NCI-H2171 treated with DMSO at 0.1 percent for 48 hours (cell line): ENCODE measurements at regions not wholly inside any gene's neighbourhood (a gene's known extent, or its start where the extent isn't known, plus 50 kb on each side); places are given as distances from the start of the nearest gene placed in this dataset.
"Not testable (repeated sequence)": the region's sequence is repeated elsewhere in the genome, so short reads cannot be mapped to it uniquely, and the experiment has no call there.

ENCODE experiments used
- DNase-seq: peaks from one replicate; lab custom pipeline; 2025; lab: John Stamatoyannopoulos, UW

DNA sequence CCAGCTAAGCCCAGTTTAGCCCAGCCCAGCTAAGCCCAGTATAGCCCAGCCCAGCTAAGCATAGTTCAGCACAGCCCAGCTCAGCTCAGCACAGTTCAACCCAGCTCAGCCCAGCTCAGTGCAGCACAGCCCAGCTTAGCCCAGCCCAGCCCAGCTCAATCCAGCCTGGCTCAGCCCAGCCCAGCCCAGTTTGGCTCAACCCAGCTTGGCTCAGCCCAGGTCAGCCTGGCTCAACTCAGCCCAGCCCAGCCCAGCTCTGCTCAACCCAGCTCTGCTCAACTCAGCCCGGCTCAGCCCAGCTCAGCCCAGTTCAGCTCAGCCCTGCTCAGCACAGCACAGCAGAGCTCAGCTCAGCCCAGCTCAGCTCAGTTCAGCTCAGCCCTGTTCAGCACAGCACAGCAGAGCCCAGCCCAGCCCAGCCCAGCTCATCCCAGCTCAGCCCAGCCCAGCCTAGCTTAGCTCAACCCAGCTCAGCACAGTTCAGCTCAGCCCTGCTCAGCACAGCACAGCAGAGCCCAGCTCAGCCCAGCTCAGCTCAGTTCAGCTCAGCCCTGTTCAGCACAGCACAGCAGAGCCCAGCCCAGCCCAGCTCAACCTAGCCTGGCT is 330.9 kb downstream of the TMEM121 start:
- DNase-seq, result no peak

DNA sequence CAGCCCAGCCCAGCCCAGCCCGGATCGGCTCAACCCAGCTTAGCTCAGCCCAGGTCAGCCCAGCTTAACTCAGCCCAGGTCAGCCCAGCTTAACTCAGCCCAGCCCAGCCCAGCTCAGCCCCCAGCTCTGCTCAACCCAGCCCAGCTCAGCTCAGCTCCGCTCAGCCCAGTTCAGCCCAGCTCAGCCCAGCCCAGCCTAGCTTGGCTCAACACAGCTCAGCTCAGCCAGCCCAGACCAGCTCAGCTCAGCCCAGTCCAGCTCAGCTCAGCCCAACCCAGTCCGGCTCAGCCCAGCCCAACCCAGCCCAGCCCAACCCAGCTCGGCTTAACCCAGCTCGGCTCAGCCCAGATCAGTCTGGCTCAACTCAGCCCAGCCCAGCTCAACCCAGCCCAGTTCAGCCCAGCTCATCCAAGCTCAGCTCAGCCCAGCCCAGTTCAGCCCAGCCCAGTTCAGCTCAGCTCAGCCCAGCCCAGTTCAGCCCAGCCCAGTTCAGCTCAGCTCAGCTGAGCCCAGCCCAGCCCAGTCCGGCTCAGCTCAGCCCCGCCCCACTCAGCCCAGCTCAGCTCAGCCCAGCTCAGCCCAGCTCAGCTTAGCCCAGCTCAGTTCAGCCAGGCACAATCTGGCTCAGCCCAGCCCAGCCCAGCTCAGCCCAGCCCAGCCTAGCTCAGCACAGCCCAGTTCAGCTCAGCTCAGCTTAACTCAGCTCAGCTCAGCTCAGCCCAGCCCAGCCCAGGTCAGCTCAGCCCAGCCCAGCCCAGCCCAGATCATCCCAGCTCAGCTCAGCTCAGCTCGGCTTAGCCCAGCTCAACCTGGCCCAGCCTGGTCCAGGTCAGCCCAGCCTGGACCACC is 331.7 kb downstream of the TMEM121 start:
- DNase-seq, result no peak

DNA sequence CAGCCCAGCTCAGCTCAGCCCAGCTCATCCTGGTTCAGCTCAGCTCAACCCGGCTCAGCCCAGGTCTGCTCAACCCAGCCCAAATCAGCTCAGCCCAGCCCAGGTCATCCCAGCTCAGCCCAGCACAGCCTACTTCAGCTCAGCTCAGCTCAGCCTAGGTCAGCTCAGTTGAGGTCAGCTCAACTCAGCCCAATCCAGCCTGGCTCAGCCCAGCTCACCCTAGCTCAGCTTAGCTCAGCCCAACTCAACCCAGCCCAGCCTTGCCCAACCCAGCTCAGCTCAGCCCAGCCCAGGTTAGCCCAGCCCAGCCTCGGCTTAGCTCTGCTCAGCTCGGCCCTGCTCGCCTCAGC is 332.3 kb downstream of the TMEM121 start:
- DNase-seq, result no peak

DNA sequence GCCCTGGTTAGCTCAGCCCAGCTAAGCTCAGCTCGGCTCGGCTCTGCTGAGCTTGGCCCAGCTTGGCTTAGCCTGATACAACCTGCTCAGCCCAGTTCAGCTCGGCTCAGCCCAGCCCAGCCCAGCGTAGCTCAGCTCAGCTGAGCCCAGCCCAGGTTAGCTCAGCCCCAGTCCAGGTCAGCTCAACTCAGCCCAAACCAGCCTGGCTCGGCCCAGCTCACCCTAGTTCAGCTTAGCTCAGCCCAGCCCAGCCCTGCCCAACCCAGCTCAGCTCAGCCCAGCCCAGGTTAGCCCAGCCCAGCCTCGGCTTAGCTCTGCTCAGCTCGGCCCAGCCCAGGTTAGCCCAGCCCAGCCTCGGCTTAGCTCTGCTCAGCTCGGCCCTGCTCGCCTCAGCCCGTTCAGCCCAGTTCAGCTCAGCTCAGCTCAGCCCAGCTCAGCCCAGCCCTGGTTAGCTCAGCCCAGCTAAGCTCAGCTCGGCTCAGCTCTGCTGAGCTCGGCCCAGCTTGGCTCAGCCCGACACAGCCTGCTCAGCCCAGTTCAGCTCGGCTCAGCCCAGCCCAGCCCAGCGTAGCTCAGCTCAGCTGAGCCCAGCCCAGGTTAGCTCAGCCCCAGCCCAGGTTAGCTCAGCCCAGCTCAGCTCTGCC is 332.8 kb downstream of the TMEM121 start:
- not testable (repeated sequence) for DNase-seq

DNA sequence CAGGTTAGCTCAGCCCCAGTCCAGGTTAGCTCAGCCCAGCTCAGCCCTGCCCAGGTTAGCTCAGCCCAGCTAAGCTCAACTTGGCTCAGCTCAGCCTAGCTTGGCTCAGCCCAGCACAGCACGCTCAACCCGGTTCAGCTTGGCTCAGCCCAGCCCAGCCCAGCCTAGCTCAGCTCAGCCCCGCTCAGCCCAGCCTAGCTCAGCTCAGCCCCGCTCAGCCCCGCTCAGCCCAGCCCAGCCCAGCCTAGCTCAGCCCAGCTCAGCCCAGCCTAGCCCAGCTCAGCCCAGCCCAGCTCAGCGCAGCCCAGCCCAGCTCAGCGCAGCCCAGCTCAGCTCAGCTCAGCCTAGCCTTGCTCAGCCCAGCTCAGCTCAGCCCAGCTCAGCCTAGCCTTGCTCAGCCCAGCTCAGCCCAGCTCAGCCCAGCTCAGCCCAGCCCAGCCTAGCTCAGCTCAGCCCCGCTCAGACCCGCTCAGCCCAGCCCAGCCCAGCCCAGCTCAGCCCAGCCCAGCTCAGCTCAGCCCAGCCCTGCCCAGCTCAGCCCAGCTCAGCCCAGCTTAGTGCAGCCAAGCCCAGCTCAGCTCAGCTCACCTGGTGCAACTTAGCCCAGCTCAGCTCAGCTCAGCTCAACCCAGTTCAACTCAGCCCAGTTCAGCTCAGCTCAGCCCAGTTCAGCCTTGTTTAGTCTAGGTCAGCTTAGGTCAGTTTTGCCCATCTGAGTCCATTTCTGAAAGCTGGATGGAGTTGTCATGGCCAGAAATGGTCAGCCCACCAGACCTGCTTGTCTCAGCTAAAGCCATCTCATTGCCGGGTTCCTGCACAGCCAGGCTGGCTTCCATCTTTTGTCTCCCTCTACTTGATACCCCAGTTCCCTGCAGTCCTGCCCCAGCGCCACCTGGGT is 333.6 kb downstream of the TMEM121 start:
- no peak for DNase-seq

DNA sequence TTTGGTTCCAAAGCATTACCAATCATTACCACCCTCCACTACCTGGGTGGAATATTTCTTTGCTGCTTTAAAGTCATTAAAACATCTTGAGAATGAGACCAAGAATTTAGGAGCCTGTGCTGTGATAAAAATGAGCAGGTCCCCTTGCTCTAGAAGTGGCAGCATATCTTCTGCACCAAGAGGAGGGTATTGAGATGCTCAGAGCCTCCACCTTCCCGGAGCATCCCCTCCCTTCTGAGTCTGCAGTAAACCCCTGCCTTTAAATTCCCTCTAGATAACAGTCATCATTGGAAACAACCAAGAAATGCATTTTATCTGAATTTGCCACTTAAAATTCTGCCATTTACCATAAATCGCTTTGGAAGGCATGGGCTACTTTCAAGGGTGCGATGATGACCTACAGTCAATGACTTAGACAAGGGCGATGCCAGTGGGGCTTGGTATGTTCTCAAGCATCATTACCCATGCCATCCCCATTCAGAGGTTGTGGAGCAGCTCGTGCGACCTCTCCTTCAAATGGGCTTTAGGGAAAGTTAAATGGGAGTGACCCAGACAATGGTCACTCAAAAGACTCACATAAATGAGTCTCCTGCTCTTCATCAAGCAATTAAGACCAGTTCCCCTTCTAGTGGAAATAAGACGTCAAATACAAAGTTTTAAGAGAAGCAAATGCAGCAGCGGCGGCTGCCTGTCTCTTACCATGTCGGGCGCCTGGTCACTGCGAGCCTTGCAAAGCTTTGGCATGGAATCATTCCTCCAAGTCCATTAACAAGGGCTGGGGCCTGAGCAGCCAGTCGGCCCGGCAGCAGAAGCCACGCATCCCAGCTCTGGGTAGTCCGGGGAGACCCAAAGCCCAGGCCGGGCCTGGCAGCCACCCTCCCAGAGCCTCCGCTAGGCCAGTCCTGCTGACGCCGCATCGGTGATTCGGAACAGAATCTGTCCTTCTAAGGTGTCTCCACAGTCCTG is 334.5 kb downstream of the TMEM121 start:
- no peak for DNase-seq

DNA sequence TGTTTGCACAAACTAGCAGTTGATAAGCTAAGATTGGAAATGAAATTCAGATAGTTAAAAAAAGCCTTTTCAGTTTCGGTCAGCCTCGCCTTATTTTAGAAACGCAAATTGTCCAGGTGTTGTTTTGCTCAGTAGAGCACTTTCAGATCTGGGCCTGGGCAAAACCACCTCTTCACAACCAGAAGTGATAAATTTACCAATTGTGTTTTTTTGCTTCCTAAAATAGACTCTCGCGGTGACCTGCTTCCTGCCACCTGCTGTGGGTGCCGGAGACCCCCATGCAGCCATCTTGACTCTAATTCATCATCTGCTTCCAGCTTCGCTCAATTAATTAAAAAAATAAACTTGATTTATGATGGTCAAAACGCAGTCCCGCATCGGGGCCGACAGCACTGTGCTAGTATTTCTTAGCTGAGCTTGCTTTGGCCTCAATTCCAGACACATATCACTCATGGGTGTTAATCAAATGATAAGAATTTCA is 335.6 kb downstream of the TMEM121 start:
- DNase-seq, result peak; percentile 15

DNA sequence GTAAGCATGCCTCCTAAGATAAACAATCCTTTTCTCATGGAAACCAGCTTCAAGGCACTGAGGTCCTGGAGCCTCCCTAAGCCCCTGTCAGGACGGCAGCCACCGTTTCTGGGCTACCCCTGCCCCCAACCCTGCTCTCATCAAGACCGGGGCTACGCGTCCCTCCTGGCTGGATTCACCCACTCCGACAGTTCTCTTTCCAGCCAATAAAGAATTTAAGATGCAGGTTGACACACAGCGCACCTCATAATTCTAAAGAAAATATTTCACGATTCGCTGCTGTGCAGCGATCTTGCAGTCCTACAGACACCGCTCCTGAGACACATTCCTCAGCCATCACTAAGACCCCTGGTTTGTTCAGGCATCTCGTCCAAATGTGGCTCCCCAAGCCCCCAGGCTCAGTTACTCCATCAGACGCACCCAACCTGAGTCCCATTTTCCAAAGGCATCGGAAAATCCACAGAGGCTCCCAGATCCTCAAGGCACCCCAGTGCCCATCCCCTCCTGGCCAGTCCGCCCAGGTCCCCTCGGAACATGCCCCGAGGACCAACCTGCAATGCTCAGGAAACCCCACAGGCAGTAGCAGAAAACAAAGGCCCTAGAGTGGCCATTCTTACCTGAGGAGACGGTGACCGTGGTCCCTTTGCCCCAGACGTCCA is 336.3 kb downstream of the TMEM121 start:
- no peak for DNase-seq

DNA sequence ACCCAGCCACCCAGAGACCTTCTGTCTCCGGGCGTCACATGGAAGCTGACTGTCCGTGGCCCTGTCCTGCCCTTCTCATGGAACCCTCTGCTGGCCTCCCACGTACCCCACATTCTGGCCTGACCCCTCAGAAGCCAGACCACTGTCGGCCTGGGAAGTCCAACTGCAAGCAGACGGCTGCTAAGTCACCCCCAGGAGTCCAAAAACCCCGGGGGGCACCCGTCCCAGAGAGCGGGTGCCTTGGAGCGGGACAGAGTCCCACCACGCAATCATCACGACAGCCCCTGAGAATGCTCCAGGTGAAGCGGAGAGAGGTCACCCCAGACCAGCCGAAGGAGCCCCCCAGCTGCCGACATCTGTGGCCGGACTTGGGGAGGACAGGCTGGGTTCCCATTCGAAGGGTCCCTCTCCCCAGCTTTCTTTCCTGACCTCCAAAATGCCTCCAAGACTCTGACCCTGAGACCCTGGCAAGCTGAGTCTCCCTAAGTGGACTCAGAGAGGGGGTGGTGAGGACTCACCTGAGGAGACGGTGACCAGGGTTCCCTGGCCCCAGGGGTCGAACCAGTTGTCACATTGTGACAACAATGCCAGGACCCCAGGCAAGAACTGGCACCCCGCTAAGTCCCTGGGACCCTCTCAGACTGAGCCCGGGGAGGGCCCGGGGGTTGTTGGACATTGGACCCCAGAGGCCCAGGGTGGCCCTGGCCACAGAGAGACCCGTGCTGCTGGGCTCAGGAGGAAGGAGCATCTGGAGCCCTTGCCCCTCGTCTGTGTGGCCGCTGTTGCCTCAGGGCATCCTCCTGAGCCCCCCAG is 337.1 kb downstream of the TMEM121 start:
- no peak for DNase-seq

DNA sequence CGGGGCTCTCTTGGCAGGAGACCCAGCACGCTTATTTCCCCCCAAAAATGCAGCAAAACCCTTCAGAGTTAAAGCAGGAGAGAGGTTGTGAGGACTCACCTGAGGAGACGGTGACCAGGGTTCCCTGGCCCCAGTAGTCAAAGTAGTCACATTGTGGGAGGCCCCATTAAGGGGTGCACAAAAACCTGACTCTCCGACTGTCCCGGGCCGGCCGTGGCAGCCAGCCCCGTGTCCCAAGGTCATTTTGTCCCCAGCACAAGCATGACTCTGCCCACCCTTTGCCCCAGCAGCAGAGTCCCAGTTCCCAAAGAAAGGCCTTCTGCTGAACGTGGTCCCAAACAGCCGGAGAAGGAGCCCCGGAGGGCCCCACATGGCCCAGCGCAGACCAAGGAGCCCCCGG is 337.7 kb downstream of the TMEM121 start:
- DNase-seq, result no peak

DNA sequence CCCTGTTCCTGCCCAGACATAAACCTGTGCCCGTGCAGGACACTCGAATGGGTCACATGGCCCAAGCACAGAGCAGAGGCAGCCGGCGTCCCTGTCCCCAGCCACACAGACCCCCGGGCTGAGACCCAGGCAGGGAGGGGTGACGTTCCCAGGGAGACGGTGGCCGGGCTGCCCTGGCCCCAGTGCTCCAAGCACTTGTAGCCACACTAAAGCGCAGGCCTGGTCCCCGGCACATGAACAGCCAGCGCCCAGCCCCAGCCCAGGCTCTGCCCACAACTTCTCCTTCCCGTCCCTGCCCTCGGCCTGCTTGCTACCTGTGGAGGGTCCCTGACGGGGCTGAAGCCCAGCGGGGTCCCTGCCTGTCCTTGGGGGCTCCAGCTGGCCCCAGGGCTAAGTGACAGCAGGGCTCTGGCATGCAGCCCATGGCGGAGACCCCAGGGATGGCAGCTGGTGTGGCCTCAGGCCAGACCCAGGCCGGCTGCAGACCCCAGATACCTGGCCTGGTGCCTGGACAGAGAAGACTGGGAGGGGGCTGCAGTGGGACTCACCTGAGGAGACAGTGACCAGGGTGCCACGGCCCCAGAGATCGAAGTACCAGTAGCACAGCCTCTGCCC is 338.4 kb downstream of the TMEM121 start:
- DNase-seq, result no peak

DNA sequence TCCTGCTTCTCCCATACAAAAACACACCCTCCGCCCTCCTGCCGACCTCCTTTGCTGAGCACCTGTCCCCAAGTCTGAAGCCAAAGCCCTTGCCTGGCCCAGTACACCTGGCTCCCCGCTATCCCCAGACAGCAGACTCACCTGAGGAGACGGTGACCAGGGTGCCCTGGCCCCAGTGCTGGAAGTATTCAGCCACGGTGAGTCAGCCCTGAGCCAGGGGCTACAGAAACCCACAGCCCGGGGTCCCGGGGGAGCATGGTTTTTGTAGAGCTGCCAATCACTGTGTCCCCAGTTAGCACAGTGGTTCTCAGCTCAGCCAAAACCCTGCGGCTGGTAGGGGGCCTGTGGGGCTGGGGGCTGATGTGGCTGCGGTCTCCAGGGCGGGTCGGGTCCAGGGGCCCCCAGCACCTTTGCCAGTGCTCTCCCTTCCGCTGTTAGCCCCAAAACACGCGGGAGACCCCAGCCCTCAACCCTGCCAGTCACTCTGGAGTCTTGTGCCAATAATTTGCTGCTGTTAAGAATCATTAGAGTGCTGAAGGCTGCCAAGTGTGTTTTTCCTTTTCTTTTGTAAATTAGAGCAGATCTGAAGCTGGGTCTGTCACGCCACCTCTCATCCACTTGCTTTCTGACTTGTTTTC is 339.0 kb downstream of the TMEM121 start:
- peak; percentile 58 for DNase-seq

DNA sequence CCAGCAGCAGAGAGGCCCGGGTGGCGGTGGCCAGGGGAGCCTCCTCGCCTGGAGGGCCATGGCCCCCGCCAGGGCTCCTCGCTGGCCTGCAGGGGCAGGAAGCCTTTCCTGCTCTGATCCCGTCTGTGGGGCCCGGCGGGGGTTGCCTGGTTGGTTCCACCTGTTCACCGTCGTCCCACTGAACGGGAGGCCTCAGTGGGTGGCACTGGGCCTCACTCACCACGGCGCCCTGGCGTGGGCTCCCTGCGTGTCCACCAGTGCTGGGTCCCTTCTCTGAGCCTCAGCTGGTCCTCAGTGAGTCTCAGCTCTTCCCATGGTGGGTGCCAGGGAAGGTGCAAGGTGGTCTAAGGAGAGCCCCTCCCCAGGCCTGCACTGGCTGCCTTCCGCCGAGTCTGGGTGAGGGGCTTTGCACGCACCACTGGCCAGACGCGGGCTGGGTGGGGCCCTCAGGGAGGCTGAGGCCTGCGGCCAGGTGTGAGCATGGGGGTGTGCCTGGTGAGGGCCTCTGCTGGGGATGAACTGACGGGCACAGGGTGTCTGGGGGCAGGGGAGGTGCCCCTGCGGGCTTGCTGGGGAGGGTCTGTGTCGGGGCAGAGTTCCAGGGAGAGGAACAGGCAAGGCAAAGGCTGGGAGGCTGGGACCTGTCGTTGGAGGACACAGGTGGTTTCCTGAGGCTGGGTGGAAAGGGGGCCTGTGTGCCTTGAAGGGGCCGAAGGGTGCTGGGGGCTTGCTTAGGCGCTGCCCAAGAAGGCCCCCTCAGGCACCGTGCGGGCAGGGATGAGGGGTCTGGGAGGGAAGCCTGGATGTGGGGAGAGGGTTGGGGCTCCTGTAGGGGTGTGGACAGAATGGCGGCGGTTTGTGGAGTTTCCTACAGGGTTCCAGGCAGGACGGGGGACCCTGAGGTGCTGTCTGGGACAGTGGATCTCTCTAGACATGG is 339.8 kb downstream of the TMEM121 start:
- no peak for DNase-seq

DNA sequence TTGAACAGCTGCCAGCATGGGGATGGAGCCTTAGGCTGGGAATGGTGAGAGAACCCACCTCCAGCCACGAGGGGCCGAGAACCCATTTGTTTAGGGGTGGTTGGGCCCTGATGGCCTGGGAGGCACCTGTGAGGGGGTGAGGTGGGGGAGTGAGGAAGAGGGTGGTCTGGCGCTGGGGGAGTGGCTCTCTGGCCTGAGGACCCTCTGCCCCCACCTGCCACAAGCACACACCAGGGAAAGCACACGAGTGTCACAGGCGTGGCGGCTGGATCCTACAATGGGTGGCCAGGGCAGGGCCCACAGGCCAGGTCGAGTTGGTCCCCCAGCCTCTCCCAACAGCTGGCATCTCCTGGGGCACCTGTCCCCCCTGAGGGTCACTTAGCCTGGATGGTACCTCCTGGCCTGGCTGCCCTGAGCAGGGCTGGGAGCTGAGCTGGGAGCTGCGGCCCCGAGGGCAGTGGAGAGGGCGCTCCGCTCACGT is 340.5 kb downstream of the TMEM121 start:
- DNase-seq, result no peak

DNA sequence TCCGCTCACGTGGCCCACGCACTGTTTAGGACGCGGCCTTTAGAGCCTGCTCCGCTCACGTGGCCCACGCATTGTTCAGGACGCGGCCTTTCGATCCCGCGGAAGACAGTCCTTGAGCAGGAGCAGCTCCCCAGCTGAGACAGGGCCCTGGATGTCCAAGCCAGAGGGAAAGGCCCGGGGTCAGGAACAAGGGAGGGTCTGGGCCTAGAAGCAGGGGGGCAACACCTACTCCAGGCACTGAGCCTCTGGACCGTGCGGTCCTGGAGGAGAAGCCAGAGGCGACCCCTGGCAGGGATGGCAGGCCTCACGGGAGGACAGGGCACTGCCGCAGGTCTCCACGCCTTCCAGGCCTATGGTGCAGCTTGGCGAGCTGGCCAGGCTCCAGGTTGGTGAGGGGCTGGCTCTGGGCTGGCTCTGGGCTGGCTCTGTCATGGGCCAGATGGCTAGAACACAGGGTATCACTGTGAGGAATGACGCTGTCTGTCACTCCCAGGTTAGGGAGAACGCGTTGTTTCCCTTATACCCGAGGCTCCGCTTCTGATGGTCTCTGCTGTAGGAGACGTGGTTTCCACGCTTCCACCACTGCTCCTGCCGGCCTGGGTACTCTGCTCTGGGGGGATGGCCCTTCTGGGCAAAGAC is 341.7 kb downstream of the TMEM121 start:
- no peak for DNase-seq

DNA sequence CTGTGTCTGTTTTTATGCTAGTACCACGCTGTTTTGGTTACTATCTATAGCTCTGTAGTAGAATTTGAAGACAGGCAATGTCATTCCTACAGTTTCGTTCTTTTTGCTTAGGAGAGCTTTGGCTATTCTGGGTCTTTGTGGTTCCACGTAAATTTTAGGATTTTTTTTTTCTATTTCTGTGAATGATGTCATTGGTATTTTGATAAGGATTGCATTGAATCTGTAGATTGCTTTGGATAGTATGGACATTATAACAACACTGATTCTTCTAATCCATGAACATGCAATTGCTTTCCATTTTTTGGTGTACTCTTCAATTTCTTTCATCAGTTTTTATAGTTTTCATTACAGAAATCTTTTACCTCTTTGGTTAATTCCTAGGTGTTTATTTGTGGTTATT is 345.2 kb downstream of the TMEM121 start:
- DNase-seq, result no peak
